ENCODE measurements at regions not wholly inside any gene's neighbourhood (a gene's known extent, or its start where the extent isn't known, plus 50 kb on each side); places are given as distances from the start of the nearest gene placed in this dataset.

DNA sequence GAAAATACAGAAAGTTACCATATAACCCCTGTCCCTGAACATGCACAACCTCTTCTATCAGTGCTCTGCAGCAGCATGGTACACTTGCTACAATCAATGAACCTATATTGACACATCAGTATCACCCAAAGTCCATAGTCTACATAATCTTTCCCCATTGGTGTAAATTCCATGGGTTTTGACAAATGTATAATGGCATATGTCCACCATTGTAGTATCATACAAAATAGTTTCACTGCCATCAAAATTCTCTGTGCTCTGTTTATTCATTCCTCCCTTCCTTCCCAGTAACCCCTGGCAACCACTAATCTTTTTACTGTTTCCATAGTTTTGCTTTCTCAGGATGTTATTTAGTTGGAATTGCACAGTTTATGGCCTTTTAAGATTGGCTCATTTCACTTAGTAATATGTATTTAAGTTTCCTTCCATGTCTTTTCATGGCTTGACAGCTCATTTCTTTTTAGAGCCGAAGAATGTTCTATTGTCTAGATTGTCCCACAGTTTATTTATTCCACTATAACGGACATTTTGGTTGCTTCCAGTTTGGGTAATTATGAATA is 1707.0 kb downstream of the EFNA5 start:
- ATAC-seq = no peak
- Histone ChIP-seq H3K4me3 (no peak overlapping the region), H3K27me3 (no peaks in the 10 kb centered on the region), H3K36me3 (no peaks in the 10 kb centered on the region), H3K4me1 (no peaks in the 10 kb centered on the region), H3K27ac (no peak overlapping the region), H3K9me3 (peaks cover 0 to 7% (median 0%) of the 10 kb centered on the region in 12 donors)
- WGBS, 4 donors = 40 to 83% (median 57%) methylated on average over 2 of the region's 2 CpGs
- no peak for DNase-seq
- intact Hi-C loops (cut with DNase I) = no loop called here
- TF ChIP-seq POLR2A (IDR thresholded peaks at IDR 0.05) = no peak

DNA sequence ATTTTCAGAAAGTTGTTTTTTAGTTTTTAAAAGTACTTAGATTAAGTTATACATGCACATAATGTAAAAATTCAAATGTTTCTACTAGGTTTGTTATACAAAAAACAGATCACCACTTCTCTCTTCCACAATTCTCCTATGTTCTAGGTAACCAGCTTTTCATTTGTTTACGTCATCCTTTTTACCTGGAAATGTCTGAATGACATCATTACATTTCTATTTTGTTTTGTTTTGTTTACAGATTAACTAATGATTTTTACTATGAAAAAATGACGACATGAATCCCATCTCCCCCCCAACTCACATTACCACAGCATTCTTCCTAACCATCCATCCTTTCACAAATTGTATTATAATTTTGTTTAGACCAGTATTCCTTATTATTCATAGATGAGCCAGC is 1709.2 kb downstream of the EFNA5 start:
- DNase-seq (no peak), ATAC-seq (no peak)
- Histone ChIP-seq H3K4me3 (no peak overlapping the region), H3K27ac (no peak overlapping the region), H3K36me3 (no peaks in the 10 kb centered on the region), H3K9me3 (peaks cover 0 to 7% (median 0%) of the 10 kb centered on the region in 12 donors), H3K4me1 (no peaks in the 10 kb centered on the region), H3K27me3 (no peaks in the 10 kb centered on the region)
- WGBS, 4 donors = 76 to 82% (median 81%) methylated on average over 2 of the region's 2 CpGs
- TF ChIP-seq POLR2A (IDR thresholded peaks at IDR 0.05) = no peak
- TF ChIP-seq, protein P1, sequence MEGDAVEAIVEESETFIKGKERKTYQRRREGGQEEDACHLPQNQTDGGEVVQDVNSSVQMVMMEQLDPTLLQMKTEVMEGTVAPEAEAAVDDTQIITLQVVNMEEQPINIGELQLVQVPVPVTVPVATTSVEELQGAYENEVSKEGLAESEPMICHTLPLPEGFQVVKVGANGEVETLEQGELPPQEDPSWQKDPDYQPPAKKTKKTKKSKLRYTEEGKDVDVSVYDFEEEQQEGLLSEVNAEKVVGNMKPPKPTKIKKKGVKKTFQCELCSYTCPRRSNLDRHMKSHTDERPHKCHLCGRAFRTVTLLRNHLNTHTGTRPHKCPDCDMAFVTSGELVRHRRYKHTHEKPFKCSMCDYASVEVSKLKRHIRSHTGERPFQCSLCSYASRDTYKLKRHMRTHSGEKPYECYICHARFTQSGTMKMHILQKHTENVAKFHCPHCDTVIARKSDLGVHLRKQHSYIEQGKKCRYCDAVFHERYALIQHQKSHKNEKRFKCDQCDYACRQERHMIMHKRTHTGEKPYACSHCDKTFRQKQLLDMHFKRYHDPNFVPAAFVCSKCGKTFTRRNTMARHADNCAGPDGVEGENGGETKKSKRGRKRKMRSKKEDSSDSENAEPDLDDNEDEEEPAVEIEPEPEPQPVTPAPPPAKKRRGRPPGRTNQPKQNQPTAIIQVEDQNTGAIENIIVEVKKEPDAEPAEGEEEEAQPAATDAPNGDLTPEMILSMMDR (IDR thresholded peaks at IDR 0.05) = no peak
- intact Hi-C loops (cut with DNase I) = no loop called here

DNA sequence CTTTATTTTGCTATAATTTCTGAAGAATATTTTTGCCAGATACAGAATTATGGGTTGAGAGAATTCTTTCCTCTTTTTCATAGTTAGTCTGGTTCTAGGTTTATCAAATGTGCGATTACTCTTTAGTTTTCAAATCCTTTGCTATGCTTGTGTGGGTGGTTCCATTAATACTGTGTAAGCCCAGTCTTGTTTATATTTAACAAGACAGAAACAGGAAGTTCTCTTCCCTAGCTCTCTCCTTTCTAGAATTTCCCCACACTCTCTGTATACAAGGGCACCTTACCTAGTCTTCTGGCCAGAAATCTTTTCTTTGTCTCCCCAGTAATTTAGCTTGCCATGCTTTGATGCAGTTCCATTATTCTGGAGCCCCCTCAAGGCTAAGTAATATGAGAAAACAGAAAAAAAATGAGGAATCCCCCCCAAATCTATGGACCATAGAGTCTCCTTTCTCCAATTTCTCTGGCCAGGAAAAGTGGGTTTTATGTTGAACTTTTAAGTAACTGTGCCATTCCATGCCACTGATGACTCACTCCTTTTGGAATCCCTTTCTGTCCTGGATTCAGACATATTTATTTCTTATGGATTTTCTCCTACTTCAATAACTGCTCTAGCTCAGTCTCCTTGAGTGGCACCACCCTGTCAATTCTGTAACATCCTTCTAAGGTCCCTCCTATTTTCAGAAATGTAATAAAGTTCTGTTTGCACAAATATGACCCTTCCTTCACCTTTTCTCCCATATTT is 1714.1 kb downstream of the EFNA5 start:
- Histone ChIP-seq H3K4me1 (no peaks in the 10 kb centered on the region), H3K9me3 (peaks cover 0 to 5% (median 0%) of the 10 kb centered on the region in 12 donors), H3K27ac (no peak overlapping the region), H3K4me3 (no peak overlapping the region), H3K36me3 (no peaks in the 10 kb centered on the region), H3K27me3 (no peaks in the 10 kb centered on the region)
- TF ChIP-seq, protein P1 (IDR thresholded peaks at IDR 0.05) = no peak
- no peak for TF ChIP-seq POLR2A (IDR thresholded peaks at IDR 0.05)
- 68 to 89% (median 82%) methylated on average over 1 of the region's 1 CpG for WGBS, 4 donors
- intact Hi-C loops (cut with DNase I) = no loop called here
- no peak for DNase-seq
- no peak for ATAC-seq

DNA sequence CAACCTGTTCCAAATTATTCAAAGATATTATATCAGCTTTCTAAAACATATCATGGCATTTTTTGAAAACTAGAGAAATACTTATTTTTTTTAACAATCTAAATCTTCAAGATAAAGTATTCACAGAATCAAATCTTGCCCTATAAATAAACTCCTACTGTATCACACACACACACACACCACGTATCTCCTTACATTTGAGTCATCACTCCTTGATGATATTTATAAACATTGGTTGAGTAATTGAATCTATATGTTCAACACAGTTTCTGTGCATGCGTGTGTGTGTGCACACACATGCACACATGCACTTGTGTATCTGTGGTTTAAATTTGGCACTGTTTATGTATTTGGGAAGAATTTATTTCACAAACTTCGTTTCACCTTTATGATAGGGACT is 1716.4 kb downstream of the EFNA5 start:
- TF ChIP-seq, protein P1 (IDR thresholded peaks at IDR 0.05) = no peak
- TF ChIP-seq POLR2A (IDR thresholded peaks at IDR 0.05) = no peak
- Histone ChIP-seq H3K27me3 (no peaks in the 10 kb centered on the region), H3K4me3 (no peak overlapping the region), H3K4me1 (no peaks in the 10 kb centered on the region), H3K36me3 (no peaks in the 10 kb centered on the region), H3K9me3 (peaks cover 0 to 5% (median 0%) of the 10 kb centered on the region in 12 donors), H3K27ac (no peak overlapping the region)
- DNase-seq (no peak), ATAC-seq (no peak)
- intact Hi-C loops (cut with DNase I) = no loop called here
- 70 to 81% (median 77%) methylated on average over 3 of the region's 3 CpGs for WGBS, 4 donors
